ENCODE measurements at regions not wholly inside any gene's neighbourhood (a gene's known extent, or its start where the extent isn't known, plus 50 kb on each side); places are given as distances from the start of the nearest gene placed in this dataset.

- no peak for TF ChIP-seq CTCF (conservative IDR thresholded peaks at IDR 0.05)
- TF ChIP-seq ZFX (IDR thresholded peaks at IDR 0.05), result no peak
Measured at GRCh38 chr1:204740354-204740753, 54.8 kb upstream of the LRRN2 start.

Data from C4-2B (cell line).